ENCODE measurements at regions not wholly inside any gene's neighbourhood (a gene's known extent, or its start where the extent isn't known, plus 50 kb on each side); places are given as distances from the start of the nearest gene placed in this dataset.

DNA sequence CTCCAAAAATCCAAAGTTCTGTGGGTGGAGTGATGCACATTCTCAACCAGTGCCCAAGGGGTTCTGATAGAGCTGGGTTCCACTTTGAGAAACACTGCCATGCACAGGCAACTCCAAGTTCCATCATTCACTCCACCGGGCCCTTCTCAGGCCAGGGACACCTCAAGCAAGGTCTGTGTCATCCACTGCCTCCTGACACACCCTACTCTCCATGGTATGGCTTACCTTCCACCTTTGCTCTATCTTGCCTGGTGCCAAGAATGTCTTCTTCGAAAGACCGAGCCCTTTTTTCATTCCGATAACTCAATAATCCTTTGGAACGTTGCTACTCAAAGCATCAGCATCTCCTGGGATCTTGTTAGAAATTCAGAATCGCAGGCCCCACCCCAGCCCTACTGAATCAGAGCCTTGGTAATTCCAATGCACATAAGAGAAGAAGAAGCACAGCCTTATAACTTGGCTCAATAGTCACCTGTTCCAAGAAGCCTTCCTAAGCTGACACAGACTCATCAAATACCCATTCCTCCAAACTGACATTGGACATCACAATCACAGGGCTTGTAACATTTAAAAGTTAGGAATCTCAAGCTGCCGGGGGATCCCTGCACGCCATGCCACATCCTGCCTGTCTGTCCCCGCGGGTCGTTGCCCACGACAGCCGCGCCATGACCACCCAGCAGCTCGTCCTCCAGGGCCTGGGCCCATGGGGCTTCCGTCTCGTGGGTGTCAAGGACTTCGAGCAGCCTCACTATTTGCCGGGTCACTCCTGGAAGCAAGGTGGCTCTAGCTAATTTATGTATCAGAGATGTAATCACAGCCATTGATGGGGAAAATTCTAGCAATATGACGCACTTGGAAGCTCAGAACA lies 66.4 kb downstream of the VCPKMT start (continued):
- TF ChIP-seq, protein P1, sequence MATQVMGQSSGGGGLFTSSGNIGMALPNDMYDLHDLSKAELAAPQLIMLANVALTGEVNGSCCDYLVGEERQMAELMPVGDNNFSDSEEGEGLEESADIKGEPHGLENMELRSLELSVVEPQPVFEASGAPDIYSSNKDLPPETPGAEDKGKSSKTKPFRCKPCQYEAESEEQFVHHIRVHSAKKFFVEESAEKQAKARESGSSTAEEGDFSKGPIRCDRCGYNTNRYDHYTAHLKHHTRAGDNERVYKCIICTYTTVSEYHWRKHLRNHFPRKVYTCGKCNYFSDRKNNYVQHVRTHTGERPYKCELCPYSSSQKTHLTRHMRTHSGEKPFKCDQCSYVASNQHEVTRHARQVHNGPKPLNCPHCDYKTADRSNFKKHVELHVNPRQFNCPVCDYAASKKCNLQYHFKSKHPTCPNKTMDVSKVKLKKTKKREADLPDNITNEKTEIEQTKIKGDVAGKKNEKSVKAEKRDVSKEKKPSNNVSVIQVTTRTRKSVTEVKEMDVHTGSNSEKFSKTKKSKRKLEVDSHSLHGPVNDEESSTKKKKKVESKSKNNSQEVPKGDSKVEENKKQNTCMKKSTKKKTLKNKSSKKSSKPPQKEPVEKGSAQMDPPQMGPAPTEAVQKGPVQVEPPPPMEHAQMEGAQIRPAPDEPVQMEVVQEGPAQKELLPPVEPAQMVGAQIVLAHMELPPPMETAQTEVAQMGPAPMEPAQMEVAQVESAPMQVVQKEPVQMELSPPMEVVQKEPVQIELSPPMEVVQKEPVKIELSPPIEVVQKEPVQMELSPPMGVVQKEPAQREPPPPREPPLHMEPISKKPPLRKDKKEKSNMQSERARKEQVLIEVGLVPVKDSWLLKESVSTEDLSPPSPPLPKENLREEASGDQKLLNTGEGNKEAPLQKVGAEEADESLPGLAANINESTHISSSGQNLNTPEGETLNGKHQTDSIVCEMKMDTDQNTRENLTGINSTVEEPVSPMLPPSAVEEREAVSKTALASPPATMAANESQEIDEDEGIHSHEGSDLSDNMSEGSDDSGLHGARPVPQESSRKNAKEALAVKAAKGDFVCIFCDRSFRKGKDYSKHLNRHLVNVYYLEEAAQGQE (IDR thresholded peaks at IDR 0.05; ENCODE audit: low read depth): no peak
- no peak for TF ChIP-seq EGR1 (IDR thresholded peaks at IDR 0.05; ENCODE audit: low read depth)
- TF ChIP-seq, protein P2, sequence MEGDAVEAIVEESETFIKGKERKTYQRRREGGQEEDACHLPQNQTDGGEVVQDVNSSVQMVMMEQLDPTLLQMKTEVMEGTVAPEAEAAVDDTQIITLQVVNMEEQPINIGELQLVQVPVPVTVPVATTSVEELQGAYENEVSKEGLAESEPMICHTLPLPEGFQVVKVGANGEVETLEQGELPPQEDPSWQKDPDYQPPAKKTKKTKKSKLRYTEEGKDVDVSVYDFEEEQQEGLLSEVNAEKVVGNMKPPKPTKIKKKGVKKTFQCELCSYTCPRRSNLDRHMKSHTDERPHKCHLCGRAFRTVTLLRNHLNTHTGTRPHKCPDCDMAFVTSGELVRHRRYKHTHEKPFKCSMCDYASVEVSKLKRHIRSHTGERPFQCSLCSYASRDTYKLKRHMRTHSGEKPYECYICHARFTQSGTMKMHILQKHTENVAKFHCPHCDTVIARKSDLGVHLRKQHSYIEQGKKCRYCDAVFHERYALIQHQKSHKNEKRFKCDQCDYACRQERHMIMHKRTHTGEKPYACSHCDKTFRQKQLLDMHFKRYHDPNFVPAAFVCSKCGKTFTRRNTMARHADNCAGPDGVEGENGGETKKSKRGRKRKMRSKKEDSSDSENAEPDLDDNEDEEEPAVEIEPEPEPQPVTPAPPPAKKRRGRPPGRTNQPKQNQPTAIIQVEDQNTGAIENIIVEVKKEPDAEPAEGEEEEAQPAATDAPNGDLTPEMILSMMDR (IDR thresholded peaks at IDR 0.05 in 2 of 3, conservative IDR thresholded peaks at IDR 0.05 in 1 of 3; ENCODE audit: borderline replicate concordance in 1 of 3, insufficient read depth in 1 of 3, low read depth in 2 of 3, low read length in 2 of 3): no peak
- no peak for TF ChIP-seq ELF1 (IDR thresholded peaks at IDR 0.05; ENCODE audit: borderline replicate concordance, low read depth)

DNA sequence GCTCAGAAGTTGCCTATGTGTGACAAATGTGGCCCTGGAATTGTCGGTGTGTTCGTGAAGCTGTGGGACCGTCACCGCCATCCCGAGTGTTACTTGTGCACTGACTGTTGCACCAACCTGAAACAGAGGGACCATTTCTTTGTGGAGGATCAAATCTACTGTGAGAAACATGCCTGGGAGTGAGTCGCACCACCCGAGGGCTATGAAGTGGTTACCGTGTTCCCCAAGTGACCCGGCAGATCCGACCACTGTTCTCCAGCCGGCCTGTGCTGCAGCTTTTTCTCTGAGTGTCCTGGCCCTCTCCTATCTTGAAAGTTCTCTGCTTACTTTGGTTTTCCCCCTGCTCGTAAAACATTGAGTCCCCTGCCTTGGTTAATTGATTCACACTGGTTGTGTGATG lies 65.3 kb downstream of the VCPKMT start:
- no peaks in the 10 kb centered on the region for H3K36me3 ChIP-seq (ENCODE audit: control insufficient read depth in 1 of 2, insufficient read depth in 2 of 2, low read length in 2 of 2)
- H3K9me3 ChIP-seq (ENCODE audit: control insufficient read depth in 1 of 2, insufficient read depth in 1 of 2, low read depth in 1 of 2, low read length in 2 of 2): no peaks in the 10 kb centered on the region
- H4K20me1 ChIP-seq (ENCODE audit: insufficient read depth): no peaks in the 10 kb centered on the region
- ATAC-seq (no peak), DNase-seq (ENCODE audit: low read depth, low spot score) (no peak)
- no peaks in the 10 kb centered on the region for H3K9me2 ChIP-seq (ENCODE audit: insufficient read depth)
- no peak overlapping the region for H2AFZ ChIP-seq (ENCODE audit: low read depth, low read length, poor library complexity, severe bottlenecking)
- POLR2A ChIA-PET: no interaction called here
- TF ChIP-seq RAD21 (IDR thresholded peaks at IDR 0.05; ENCODE audit: low read depth) (no peak), TCF7L2 (IDR thresholded peaks at IDR 0.05; ENCODE audit: borderline replicate concordance, extremely low read depth, insufficient read depth, insufficient read length) (no peak), ZFX (IDR thresholded peaks at IDR 0.05) (no peak), JUND (IDR thresholded peaks at IDR 0.05) (no peak), POLR2A (IDR thresholded peaks at IDR 0.05; ENCODE audit: borderline replicate concordance, extremely low read depth, insufficient read depth, insufficient read length) (no peak), SRF (IDR thresholded peaks at IDR 0.05; ENCODE audit: low read depth) (no peak), POLR2AphosphoS5 (IDR thresholded peaks at IDR 0.05; ENCODE audit: low read depth, low read length) (no peak)
- TF ChIP-seq, protein P3, sequence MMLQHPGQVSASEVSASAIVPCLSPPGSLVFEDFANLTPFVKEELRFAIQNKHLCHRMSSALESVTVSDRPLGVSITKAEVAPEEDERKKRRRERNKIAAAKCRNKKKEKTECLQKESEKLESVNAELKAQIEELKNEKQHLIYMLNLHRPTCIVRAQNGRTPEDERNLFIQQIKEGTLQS (IDR thresholded peaks at IDR 0.05): no peak
- TF ChIP-seq, protein P4, sequence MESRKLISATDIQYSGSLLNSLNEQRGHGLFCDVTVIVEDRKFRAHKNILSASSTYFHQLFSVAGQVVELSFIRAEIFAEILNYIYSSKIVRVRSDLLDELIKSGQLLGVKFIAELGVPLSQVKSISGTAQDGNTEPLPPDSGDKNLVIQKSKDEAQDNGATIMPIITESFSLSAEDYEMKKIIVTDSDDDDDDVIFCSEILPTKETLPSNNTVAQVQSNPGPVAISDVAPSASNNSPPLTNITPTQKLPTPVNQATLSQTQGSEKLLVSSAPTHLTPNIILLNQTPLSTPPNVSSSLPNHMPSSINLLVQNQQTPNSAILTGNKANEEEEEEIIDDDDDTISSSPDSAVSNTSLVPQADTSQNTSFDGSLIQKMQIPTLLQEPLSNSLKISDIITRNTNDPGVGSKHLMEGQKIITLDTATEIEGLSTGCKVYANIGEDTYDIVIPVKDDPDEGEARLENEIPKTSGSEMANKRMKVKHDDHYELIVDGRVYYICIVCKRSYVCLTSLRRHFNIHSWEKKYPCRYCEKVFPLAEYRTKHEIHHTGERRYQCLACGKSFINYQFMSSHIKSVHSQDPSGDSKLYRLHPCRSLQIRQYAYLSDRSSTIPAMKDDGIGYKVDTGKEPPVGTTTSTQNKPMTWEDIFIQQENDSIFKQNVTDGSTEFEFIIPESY (IDR thresholded peaks at IDR 0.05; ENCODE audit: extremely low read depth, insufficient replicate concordance, low read length): no peak
- TF ChIP-seq, protein P2 (IDR thresholded peaks at IDR 0.05 in 2 of 3, conservative IDR thresholded peaks at IDR 0.05 in 1 of 3; ENCODE audit: borderline replicate concordance in 1 of 3, insufficient read depth in 1 of 3, low read depth in 2 of 3, low read length in 2 of 3): no peak
- H3K79me2 ChIP-seq (ENCODE audit: insufficient read depth, low read length): no peaks in the 10 kb centered on the region
- no peak overlapping the region for H3K27ac ChIP-seq (ENCODE audit: low read depth, low read length)
- RAD21 ChIA-PET (ENCODE audit: low non-redundant PET in 1 of 2, low total read pairs in 2 of 2, uncharacterized antibody in 2 of 2, unreplicated experiment in 2 of 2): no interaction called here
- no peaks in the 10 kb centered on the region for H3K27me3 ChIP-seq (ENCODE audit: insufficient read depth, low read length)
- H3K9ac ChIP-seq (ENCODE audit: low read length): no peak overlapping the region
- CTCF ChIA-PET: no interaction called here
- H3K4me2 ChIP-seq (ENCODE audit: low read length): no peak overlapping the region
- no TSS peak for BruUV-seq (replicated peaks)
- H3K4me1 ChIP-seq (ENCODE audit: control insufficient read depth in 1 of 2, insufficient read depth in 2 of 2, low read length in 2 of 2): peaks cover 0 to 21% of the 10 kb centered on the region in 2 experiments; a peak in 1 of 4 replicates
- no peak overlapping the region for H3K4me3 ChIP-seq (replicated peaks in 1 of 2; ENCODE audit: low read depth in 1 of 2, low read length in 2 of 2)
- intact Hi-C loops (cut with micrococcal nuclease): no loop called here
